NB4 (cell line): ENCODE measurements at regions not wholly inside any gene's neighbourhood (a gene's known extent, or its start where the extent isn't known, plus 50 kb on each side); places are given as distances from the start of the nearest gene placed in this dataset.

ENCODE experiments used
- MYC ChIP-seq: IDR thresholded peaks from 2 replicates; pipeline ENCODE4 v1.6.1; 2011; ENCODE audit warnings: low read depth, low read length
- POLR2A ChIP-seq: IDR thresholded peaks from 2 replicates; pipeline ENCODE4 v1.6.1; 2011; ENCODE audit warnings: mild to moderate bottlenecking; ENCODE audit not compliant: insufficient read length; ENCODE audit errors: extremely low read depth
- TF ChIP-seq, protein P1 (sequence below): IDR thresholded peaks from one replicate; pipeline ENCODE4 v1.5.1; 2012; ENCODE audit warnings: low read depth, low read length
- TF ChIP-seq, protein P2 (sequence below): IDR thresholded peaks from 2 replicates; pipeline ENCODE4 v1.6.1; 2011; ENCODE audit warnings: low read depth, low read length

DNA sequence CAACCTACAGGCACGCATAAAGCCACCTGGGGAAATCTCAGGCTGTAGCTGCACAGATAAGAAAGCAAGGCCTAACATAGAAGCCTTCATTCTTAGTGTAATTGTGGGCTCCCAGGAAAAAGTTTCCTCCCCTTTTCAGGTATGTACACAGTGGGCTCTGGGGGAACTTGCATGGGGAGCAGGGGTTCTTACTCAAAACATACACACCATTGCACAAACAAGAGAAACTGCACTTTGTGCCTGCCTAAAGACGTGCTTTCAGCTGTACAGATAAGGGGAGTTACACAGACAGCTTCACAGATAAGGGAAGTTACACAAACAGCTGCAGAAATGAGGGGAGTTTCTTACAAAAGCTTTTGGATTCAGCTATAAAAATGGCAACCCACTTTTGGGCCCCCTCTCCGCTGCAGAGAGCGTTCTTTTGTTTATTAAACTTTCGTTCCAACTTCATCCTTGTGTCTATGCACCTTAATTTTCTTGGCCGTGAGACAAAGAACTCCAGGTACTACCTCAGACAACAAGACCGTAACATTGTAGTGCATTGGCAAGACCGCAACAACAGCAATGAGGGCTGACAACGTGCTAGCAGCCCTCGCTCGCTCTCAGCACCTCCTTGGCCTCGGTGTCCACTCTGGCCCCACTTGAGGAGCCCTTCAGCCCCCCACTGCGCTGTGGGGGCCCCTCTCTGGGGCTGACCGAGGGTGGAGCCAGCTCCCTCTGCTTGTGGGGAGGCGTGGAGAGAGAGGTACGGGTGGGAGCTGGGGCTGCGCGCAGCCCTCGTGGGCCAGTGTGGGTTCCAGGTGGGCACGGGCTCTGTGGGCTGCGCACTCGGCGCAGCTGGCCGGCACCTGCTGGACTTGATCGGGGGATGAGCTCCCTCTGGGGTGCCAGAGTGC lies 317.5 kb downstream of the RAPGEF2 start:
- TF ChIP-seq, protein P1, sequence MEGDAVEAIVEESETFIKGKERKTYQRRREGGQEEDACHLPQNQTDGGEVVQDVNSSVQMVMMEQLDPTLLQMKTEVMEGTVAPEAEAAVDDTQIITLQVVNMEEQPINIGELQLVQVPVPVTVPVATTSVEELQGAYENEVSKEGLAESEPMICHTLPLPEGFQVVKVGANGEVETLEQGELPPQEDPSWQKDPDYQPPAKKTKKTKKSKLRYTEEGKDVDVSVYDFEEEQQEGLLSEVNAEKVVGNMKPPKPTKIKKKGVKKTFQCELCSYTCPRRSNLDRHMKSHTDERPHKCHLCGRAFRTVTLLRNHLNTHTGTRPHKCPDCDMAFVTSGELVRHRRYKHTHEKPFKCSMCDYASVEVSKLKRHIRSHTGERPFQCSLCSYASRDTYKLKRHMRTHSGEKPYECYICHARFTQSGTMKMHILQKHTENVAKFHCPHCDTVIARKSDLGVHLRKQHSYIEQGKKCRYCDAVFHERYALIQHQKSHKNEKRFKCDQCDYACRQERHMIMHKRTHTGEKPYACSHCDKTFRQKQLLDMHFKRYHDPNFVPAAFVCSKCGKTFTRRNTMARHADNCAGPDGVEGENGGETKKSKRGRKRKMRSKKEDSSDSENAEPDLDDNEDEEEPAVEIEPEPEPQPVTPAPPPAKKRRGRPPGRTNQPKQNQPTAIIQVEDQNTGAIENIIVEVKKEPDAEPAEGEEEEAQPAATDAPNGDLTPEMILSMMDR, result no peak
- TF ChIP-seq, protein P2, sequence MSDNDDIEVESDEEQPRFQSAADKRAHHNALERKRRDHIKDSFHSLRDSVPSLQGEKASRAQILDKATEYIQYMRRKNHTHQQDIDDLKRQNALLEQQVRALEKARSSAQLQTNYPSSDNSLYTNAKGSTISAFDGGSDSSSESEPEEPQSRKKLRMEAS, result no peak
- TF ChIP-seq MYC (no peak), POLR2A (no peak)
